CD4-positive, alpha-beta T cell treated with Interleukin-6 at 100 ng/mL for 8 hours (primary cell): ENCODE measurements at regions not wholly inside any gene's neighbourhood (a gene's known extent, or its start where the extent isn't known, plus 50 kb on each side); places are given as distances from the start of the nearest gene placed in this dataset.
"Not testable (repeated sequence)": the region's sequence is repeated elsewhere in the genome, so short reads cannot be mapped to it uniquely, and the experiment has no call there.

Experiments
- DNase-seq: peaks from one replicate; pipeline ENCODE4 v3.0.0-alpha.2; 2020; ENCODE audit warnings: mixed read lengths, low spot score

DNA sequence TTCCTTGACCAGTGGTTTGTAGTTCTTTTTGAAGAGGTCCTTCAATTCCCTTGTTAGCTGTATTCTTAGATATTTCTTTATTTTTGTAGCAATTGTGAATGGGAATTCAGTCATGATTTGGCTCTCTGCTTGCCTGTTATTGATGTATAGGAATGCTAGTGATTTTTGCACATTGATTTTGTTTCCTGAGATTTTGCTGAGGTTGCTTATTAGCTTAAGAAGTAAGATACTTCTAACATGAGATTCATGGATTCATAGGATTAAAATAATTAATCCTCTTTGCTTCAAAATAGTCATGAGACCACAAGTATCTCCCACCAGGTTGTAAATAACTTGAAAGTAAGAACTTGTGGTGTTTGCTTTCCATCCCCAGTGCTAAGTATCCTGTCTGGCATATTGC, 308.9 kb downstream of the DTHD1 start:
- no peak for DNase-seq

DNA sequence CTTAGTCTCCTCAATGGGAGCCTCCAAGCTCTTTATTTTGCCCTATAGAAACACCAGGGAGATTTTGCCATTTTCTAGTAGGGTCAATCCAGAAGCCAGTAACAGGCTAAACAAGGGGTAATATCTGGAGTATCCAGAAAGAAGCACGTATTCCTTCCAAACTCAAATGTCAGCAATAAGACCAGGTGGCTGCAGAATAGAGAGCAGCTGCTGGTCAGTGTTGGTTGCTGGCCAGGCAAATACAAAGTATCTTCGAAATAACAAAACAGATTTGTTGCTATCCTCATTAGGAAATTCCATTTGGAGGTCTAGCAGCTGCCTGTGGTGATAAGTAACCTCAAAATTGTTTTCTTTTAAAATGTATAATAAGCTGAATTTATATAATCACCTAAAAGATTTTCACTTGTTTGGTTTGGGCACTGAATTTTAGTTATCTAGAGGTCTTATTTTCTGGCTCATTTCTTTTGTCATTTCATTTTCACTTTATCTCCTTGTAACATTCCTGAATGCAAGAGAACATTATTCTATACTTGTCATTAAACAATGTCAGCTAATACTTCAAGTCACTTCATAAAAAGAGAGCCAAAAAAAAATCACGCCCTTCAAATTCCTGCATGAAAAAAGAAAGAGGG, 320.6 kb downstream of the DTHD1 start:
- DNase-seq = no peak

DNA sequence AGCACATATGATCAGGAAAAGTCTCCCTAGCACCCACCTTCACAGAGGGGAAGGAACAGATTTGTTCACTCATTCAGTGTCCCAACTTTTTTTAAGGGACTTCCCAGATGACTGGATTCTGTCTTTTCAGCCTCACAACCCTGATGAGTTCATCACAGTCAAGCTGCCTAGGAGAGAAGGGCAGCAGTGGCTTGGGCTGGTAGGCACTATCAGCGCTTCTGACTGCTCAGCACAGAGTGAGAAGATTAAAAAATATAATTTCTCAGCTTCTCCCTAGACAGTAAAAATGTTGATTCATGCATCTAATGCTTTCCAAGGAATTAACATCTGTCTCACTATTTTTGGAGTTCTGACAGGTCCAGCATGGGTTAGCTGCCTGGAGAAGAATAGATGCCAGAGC, 328.2 kb downstream of the DTHD1 start:
- DNase-seq = no peak

DNA sequence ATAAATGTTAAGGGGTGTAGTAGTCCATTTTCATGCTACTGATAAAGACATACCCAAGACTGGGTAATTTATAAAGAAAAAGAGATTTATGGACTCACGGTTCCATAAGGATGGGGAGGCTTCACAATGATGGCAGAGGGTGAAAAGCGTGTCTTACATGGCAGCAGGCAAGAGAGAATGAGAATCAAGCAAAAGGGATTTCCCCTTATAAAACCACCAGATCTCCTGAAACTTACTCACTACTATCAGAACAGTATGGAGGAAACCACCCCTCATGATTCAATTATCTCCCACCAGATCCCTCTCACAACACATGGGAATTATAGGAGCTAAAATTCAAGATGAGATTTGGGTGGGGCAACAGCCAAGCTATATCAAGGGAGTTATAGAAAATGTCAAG, 329.2 kb downstream of the DTHD1 start:
- DNase-seq = no peak

DNA sequence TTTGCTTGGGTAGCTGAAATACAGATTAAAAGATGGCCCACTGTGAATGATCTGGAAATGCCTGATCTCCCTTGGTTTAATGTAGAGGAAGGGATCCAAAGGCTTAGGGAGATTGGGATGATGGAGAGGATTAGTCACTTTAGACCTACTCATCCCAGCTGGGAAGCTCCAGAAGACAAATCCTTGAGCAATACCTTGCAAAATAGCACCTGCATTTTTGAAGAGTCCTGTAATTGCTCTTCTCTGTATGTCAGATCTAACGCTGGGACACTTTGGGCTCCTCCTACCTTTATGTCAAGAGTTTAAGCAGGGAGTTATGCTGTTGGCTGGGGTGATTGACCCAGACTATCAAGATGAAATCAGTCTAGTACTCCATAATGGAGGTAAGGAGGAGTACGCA, 331.7 kb downstream of the DTHD1 start:
- DNase-seq = not testable (repeated sequence)

DNA sequence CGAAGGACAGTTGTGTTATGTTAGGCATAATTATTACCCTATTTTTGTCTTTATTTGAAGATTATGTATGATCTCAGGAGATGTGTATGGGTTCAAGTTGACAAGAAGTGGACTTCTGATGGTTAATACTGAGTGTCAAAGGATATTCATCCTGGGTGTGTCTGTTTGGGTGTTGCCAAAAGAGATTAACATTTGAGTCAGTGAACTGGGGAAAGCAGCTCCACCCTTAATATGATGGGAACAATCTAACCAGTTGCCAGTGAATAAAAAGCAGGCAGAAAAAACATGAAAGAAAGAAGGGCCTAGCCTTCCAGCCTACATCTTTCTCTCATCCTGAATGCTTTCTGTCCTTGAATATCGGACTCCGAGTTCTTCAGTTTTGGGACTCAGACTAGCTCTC, 332.6 kb downstream of the DTHD1 start:
- no peak for DNase-seq

DNA sequence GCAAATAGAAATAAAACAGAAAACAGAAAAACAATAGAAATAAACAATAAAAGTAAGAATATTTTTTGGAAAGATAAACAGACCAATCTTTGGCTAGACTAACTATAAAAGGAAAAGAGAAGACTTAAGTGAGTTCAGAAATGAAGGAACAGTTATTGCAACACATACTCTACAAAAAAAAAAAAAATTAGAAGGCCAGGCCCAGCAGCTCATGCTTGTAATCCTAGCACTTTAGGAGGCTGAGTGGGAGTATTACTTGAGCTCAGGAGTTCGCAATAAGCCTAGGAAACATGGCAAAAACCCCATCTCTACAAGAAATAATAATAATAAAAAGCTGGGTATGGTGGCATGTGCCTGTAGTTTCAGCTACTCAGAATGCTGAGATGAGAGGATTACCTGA, 336.7 kb downstream of the DTHD1 start:
- DNase-seq = no peak

DNA sequence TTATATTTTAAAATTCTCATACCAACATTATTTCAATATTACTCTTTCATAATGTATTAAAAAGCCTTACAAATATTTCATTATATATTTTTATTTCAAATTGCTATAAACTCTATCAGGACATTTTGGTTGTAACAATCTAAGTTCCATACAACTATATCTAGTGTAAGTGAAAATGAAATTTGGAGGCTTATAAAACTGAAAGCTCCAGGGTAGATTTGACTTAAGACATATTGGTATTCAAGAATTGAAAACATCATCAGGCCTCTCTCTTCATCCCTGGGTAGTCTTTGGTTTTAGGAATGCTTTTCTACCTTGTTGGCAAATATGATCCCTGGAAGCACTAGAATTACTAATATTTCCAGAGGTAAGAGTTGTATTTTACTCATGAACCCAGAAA, 342.6 kb downstream of the DTHD1 start:
- no peak for DNase-seq

DNA sequence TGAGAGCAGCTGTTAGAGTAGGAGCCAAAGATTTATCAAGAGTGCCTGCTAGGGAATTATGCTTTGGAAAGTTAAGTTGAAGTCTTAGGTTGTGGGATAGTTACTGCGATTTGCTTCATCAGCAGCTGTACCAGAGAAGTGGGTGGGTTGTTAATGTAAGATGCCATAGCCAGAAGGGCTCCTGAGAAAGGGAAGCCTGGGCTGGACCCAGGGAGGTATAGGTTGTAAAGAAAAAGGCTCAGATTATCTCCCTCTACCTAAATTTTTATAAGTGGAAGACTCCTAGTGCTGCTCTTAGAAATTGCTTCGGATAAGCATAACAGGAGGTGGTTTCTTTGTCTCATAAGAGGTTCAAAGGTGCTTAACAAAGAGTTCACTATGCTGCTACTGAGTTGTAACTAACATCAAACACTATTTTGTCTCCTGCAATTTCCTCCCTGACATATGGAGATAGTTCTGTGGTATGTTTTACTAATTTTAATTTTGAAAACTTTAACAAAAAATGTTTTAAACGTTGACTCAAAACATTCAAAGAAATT, 356.9 kb downstream of the DTHD1 start:
- DNase-seq = no peak

DNA sequence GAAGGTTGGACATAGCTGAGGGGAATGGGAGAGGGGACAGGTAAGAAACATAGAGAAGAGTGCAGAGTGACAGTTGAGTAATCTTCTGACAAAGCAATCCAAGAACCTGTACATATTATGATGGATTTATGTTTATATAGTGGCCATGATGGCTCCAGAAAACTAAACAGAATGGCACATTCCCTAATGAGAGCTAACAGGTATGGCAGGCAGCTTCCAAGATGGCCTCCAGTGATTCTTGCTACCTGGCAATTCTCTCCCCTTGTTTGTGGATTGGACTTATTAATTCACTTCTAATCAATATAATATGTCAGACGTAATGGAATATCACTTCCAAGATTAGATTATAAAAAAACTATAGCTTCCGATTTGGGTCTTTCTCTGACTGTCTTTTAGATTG, 359.5 kb downstream of the DTHD1 start:
- DNase-seq = no peak

DNA sequence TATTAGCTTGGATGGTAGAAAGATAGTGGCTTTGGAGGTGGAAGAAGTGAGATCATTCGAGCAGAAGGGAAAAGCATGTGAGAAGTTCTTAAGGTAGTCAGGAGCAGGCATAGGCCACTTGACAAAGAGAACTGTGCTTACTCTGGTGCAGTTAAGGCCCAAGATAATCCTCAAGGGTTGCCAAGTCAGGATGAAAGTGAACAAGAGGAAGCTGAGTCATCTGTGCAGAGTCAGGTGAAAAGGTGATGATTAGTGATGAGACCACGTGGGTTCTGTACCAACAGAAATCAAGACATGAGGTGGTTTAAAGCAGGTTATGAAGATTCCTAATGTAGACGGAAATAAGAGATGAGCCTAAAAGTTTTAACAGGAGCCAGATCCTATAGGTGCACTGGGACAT, 369.8 kb downstream of the DTHD1 start:
- DNase-seq = no peak

DNA sequence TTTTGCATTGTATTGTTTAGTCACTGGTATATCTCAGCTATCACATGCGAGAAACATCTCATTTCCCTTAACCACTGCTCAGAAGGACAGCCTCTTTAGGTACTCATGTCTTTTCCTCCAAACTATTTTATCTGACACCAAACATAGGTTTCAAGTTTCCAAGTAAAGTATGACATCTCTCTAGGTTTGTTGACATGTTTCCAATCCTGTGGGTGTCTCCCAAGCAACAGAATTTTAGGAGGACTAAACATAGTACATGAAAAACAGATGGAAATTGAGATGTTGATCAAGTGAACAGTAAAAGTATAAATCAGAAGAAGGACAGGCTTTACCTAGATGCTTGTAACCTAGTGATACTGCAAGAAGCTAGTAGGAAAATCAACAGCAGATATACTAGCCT, 371.4 kb downstream of the DTHD1 start:
- no peak for DNase-seq

DNA sequence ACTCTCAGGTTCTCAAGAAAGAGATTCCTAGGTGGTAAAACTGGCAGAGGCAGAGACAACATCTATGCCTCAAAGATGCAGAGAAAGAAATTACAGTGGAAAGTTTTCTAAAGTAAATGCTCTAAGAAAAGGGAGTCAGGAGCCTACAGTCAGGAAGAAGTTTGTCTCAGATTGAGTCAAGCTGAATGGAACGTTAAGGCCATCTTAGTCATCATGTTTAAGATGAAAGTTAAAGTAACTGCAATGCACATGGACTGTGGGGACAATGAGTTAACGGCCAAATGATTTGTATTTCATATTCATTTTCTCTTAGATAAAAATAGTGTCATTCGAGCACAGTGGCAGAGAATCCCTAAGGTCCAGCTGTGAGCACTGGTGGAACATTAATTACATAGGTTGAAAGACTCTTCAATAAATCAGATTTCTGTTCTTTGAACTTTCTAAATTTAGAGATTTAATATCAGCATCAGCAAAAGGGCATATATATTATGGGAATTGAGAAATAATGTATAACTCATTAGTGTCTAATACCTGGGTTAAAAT, 384.6 kb downstream of the DTHD1 start:
- DNase-seq = no peak

DNA sequence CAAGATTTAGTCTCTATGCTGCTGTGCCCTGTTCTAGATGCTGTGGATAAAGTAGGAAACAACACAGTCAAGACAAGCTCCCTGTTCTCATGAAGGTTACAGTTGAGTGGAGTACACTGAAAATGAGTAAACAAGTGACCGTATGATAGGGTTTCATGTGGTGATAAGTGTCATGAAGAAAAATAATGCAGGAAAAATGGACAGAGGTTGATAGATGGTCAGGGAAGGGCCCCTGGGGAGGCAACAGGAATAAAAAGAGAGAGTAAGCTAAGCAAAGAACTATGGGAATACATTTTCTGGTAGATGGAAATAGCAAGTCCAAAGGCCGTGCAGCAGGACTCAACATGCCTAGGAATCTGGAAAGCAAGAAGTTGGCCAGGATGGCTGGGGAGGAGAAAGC, 394.0 kb downstream of the DTHD1 start:
- no peak for DNase-seq

DNA sequence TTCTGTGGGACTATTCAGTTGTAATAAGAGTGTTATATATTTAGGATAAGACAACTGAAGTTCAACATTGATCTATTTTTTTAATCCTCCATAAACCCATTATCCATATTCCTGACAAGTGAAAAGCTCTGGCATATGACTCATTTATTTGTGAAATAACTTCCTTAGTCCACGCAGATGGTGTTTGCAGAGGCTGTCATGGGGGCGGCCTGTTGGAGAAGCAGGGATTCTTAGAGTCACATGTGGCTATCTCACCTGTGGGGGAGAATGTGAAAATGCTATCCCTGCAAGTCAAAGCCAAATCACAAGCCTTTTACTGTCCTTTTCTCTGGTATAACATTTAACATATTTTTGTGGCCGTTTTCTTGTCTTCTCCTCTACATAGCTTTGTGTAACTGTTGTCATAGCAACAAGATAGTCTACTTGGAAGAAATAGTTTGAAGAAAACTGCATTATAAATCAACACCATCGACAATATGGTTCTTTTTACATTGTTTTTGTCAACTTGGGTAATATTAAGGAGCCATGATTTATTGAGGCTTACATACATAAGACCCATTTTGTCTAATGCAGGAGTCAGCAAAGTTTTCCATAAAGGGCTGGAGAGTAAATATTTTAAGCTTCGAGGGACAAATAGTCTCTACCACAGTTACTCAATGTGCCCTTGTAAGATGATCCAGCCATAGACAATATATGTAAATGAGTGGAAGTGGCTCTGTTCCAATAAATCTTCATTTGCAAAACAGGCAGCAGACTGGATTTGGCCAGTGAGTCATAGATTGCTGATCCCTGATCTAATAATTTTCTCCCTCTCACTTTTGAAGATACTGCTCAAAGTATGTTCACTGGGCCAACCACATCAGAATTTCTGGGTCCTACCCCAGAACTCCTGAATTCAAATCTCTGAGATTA, 395.0 kb downstream of the DTHD1 start:
- DNase-seq = no peak

DNA sequence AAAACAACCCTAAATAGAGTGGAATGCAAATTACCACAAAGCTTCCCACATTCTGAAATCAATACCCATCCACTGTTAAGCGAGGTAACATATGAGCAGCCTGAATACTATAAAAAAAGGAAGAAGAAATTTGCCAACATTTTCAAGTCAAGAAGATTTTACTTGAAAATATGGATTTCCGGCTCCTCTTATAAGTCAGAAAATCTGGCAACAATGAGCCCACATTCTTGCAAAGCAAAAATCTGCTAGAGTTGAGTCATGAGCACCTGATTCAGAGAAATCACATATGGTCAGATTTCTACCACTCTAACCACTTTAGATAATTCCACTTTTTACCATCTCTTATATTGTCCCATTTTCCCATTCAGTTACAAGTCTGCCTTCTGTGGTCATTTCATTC, 395.7 kb downstream of the DTHD1 start:
- DNase-seq = no peak

DNA sequence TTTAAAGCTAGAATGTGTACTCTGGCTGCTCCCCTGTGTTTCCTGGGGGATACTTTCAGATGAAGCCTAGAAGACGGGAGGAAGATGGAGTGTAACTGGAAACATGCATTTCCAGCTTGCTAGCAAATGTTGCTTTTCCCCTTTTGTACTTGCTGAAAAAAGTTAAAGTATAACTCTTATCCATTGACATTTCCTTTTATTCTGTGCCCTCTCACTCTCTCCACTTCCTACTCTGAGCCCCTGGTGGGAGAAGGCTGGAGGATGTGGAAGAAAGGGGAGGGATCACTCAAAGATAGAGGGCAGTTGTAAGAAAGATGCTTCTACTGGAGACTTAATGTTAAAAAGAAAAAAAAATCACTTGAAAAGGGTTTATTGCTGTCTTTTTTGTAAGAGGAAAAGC, 396.5 kb downstream of the DTHD1 start:
- no peak for DNase-seq

DNA sequence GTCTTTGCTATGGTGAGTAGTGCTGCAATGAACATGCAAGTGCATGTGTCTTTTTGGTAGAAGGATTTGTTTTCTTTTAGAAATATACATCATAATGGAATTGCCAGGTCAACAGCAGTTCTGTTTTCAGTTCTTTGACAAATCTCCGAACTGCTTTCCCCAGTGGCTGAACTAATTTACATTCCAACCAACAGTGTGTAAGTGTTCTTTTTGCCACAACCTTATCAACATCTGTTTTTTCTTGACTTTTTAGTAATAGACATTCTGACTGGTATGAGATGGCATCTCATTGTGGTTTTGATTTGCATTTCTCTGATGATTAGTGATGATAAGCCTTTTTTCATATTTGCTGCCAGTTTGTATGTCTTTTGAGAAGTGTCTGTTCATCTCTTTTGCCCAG, 406.3 kb downstream of the DTHD1 start:
- DNase-seq = no peak

DNA sequence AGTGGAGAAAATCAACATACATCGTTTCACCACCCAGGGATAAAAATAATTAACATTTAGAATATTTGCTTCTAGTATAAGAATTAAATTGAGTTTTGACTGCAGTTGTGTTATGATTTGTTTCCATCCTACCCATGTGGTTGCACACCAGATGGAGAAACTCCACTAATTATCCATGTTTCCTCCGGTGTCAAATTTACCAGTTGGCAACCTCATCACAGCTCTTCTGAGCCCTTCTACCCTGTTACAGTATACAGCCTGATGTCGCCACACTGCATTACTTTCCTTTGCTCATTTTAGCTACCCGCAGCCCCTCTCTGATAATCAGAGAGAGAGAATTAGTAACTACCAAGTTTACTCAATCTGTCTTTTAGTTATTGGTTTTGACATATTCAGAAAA, 411.2 kb downstream of the DTHD1 start:
- no peak for DNase-seq

DNA sequence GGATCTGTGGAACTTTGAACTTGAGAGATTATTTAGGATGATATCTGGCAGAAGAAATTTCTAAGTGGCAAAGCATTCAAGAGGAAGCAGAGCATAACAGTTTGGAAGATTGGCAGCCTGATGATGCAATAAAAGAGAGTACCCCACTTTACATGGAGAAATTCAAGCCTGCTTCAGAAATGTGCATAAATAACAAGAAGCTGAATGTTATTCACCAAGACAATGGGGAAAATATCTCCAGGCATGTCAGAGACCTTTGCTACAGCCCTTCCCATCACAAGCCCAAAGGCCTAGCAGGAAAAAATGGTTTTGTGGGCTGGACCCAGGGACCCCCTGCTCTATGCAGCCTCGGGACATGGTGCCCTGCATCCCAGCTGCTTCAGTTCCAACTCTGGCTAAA, 420.8 kb downstream of the DTHD1 start:
- no peak for DNase-seq

DNA sequence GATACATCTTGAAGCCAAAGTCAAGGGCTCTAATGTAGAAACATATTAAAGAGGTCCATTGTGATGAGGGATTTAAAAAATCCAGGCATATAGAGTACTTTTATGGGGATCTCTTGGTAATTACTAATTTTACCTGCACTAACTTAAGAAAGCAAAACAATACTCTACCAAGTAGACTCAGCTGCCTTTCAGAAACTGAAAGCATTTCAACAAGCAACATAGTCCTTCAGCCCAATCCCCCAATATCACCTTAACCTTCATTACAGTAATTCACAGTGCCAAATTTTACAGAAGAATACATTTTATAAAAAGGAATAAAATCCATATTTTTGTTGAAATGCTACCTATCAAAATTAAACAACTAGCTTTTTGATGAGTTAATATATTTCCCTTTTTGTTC, 422.9 kb downstream of the DTHD1 start:
- no peak for DNase-seq

DNA sequence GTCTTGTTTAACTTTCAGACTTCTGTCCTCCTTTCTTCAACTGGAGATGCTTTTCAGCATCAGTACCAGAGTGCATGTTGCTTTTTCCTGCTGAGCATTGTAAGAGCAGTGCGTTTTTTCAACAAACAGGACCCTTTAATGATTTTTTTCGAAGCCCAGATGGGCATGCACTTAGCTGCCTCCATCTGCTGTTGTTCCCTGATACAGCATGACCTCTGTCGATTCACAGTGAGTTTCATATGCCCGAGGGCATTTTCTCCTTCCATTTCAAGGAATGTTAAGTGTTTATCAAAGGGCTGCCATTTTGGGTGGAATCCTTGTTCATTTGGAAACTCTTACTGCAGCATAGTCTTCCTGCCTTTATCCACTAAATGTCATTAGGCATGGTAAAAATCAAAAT, 428.6 kb downstream of the DTHD1 start:
- DNase-seq = no peak

DNA sequence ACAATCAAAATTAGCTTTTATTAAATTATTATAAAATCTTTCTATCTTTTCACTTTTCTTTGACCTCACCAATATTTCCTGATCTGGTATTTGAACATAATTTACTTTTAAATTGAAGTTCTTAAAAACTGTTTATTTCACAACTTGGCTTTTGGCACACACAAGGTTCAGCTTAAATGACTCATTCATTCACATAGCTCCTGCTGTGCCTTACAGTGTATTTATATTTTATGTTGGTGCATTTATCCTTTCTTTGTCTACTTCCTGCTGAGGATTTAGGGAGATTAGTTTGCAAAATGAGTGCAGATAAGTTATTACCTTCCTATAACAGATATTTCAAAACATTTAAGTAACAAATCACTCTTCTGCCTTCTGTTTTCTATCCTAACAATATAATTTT, 430.6 kb downstream of the DTHD1 start:
- DNase-seq = no peak
